HG03521 (cell line): ENCODE measurements at regions not wholly inside any gene's neighbourhood (a gene's known extent, or its start where the extent isn't known, plus 50 kb on each side); places are given as distances from the start of the nearest gene placed in this dataset.
"Not testable (repeated sequence)": the region's sequence is repeated elsewhere in the genome, so short reads cannot be mapped to it uniquely, and the experiment has no call there.

Experiments
- ATAC-seq: cut with Tn5 transposase; IDR thresholded peaks from one replicate; pipeline ENCODE4 v1.9.1; 2021; ENCODE audit warnings: mild to moderate bottlenecking, moderate library complexity; ENCODE audit not compliant: unreplicated experiment

GRCh38 chr7:67358738-67359137 is 362.1 kb downstream of the TYW1 start:
- not testable (repeated sequence) for ATAC-seq

DNA sequence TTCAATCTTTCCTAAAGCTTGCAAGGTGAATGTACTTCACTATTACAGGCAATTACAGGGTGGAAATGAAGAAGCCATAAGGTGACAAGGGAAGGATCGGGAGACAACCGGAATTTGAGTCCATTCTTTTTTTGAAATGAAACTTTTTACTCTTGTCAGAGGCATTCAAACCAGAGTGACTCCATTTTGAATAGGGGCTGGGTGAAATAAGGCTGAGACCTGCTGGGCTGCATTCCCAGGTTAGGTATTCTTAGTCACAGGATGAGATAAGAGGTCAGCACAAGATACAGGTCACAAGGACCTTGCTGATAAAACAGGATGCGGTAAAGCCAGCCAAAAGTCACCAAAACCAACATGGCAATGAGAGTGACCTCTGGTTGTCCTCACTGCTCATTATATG is 363.3 kb downstream of the TYW1 start:
- ATAC-seq, result no peak

DNA sequence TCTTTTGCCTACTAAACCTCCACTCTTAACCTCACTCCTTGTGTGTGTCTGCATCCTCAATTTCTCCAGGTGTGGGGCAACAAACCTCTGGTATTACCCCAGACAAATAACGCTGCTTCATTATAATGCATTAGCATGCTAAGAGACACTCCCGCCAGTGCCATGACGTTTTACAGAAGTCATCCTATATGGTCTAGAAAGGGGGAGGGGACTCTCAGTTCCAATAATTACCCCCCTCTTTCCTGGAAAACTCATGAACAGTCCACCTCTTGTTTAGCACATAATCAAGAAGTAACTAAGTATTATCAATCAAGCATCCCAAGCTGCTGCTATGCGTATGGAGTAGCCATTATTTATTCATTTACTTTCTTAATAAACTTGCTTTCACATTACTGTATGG is 364.5 kb downstream of the TYW1 start:
- ATAC-seq, result no peak

DNA sequence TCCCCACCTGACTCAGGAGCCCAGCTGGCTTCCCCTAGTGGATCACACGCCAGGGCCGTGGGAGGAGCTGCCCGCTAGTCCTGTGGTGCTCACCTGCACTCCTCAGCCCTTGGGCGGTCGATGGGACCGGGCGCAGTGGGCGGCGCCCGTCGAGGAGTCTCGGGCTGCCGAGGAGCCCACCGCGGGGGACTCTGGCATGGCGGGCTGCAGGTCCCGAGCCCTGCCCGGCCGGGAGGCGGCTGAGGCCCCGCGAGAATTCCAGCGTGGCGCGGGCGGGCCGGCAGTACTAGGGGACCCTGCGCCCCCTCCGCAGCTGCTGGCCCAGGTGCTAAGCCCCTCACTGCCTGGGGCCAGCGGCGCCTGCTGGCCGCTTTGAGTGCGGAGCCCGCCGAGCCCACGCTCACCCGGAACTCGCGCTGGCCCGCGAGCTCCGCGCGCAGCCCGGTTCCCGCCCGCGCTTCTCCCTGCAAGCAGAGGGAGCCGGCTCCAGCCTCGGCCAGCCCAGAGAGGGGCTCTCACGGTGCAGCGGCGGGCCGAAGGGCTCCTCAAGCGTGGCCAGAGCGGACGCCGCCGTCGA is 367.9 kb downstream of the TYW1 start:
- no peak for ATAC-seq

DNA sequence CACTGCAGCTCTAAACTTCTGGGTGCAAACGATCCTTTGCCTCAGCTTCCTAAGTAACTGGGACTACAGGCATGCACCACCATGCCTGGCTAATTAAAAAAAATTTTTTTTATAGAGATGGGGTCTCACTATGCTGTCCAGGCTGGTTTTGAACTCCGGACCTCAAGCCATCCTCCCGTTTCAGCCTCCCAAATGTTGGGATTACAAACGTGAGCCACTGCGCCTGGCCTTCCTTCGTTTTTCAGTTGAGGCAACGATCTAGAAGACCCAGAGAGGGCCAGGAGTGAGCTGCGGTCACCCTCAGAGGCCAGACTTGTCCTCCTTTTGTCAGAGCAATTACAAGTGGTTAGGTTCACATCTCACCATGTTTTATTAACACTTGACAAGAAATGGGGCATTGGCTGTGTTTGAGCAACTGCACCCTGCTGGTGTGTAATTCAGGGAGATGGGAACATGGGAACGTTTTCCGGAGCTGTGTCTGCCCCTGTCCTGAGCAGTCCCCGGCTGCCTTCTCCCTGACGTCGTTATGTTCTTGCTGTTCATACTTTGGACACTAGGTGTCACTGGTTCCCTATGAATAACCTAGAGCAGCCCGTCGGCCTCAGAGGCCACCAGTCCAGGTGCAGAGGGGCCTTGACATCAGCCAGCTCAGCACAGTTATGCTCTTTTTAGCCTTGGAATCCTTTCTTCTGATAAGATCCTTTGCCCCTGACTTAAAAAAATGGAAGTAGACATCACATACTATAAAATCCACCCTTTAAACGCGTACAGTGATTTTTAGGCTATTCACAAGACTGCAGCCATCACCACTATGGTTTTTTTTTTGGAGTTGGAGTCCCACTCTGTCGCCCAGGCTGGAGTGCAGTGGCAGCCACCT is 375.0 kb downstream of the TYW1 start:
- peak; percentile 89 for ATAC-seq

GRCh38 chr7:67373389-67373788 is 376.8 kb downstream of the TYW1 start:
- ATAC-seq, result not testable (repeated sequence)

GRCh38 chr7:67375427-67375826 is 378.8 kb downstream of the TYW1 start:
- no peak for ATAC-seq

GRCh38 chr7:67377939-67378862 is 381.6 kb downstream of the TYW1 start:
- peak; percentile 73 for ATAC-seq

GRCh38 chr7:67380326-67380725 is 383.7 kb downstream of the TYW1 start:
- ATAC-seq, result no peak

GRCh38 chr7:67380858-67381257 is 384.2 kb downstream of the TYW1 start:
- ATAC-seq, result no peak

GRCh38 chr7:67387851-67388250 is 391.2 kb downstream of the TYW1 start:
- ATAC-seq, result no peak

- no peak for ATAC-seq
Measured at GRCh38 chr7:67391168-67391567, 394.5 kb downstream of the TYW1 start.

- ATAC-seq, result no peak
Measured at GRCh38 chr7:67392596-67393438, 396.2 kb downstream of the TYW1 start.

GRCh38 chr7:67393903-67394302 is 397.3 kb downstream of the TYW1 start:
- ATAC-seq, result no peak

DNA sequence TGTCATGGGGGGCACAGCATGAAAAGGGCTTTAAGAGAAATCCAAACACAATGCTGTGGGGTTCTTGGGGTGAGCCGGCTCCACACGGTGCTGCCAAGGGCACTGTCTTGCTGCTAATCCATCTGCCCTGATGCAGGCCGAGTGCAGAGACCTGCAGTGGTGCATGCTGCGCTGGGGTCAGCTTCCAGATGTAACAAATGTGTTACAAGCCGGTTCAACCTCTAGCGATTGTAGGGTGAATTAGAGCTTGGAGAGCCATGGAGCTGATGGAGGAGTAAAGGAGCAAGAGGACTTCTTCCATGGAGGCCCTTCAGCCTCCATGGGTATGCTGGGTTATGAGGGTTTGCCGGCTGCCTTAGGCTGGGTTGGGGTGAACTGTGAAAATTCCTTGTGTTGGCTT is 402.3 kb downstream of the TYW1 start:
- ATAC-seq, result no peak

DNA sequence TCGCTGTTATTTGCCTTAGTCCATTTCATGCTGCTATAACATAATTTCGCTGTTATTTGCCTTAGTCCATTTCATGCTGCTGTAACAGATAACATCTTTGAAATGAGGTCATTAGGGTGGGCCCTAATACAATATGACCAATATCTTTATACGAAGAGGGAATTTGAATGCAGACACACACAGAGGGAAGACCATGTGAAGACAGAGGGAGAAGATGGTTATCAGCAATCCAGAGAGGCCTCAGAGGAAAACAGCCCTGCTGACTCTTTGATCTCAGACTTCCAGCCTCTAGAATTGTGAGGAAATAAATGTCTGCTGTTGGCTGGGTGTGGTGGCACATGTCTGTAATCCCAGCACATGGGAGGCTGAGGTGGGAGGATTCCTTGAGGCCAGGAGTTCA is 404.9 kb downstream of the TYW1 start:
- ATAC-seq, result no peak

DNA sequence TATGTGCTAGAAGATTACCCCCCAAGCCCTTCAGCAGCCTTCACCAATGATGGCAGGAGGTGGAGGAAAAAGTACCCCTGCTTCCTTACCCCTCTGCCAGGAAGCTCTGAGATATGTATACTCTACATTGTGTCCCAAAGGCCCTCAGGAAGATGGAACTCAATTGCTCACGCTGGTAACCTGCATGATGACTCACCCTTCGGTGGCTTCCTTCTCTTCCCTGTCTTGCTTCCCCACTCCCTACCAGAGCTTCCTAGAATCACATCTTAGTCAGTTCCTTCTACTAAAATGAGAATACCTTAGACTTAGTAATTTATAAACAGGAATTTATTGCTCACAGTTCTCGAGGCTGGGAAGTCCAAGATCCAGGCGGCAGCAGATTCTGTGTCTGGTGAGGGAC is 405.6 kb downstream of the TYW1 start:
- ATAC-seq, result no peak

DNA sequence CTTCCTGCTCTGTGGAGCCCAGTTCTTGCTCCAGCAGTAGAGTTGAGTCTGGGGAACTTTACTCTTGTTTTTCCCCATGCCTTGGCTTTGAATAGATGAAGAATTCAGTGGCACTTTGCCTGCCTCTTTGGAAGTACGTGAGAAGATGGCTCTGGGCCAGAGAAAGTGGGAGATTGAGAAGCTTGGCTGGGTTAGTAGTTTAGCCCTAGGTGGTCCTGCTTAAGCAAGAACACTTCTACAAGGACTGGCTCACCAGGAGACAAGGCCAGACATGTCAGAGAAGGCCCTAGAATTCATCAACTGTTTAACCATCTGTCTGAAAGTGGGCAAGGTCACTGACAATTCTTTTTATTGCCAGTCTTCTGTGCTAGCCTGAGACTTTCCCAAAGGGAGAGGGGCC is 410.3 kb downstream of the TYW1 start:
- no peak for ATAC-seq

- ATAC-seq, result no peak
Measured at GRCh38 chr7:67407392-67408071, 410.9 kb downstream of the TYW1 start.

GRCh38 chr7:67408109-67408508 is 411.5 kb downstream of the TYW1 start:
- no peak for ATAC-seq
